NCI-H69 (cell line): ENCODE measurements at regions not wholly inside any gene's neighbourhood (a gene's known extent, or its start where the extent isn't known, plus 50 kb on each side); places are given as distances from the start of the nearest gene placed in this dataset.

Experiments
- DNase-seq: peaks from one replicate; lab custom pipeline; 2025; lab: John Stamatoyannopoulos, UW

- no peak for DNase-seq
Measured at GRCh38 chr6:105850261-105851112, 235.6 kb upstream of the PRDM1 start.

GRCh38 chr6:105849746-105850145, 236.4 kb upstream of the PRDM1 start:
- DNase-seq, result no peak

GRCh38 chr6:105847433-105847832, 238.7 kb upstream of the PRDM1 start:
- no peak for DNase-seq

GRCh38 chr6:105844275-105844883, 241.8 kb upstream of the PRDM1 start:
- DNase-seq, result no peak

- DNase-seq, result no peak
Measured at GRCh38 chr6:105839266-105839665, 246.9 kb upstream of the PRDM1 start.

GRCh38 chr6:105838171-105838570, 248.0 kb upstream of the PRDM1 start:
- no peak for DNase-seq

GRCh38 chr6:105836889-105837288, 249.2 kb upstream of the PRDM1 start:
- DNase-seq, result no peak

- no peak for DNase-seq
Measured at GRCh38 chr6:105836379-105836778, 249.8 kb upstream of the PRDM1 start.

- peak; percentile 44 for DNase-seq
Measured at GRCh38 chr6:105835373-105835772, 250.8 kb upstream of the PRDM1 start.

- no peak for DNase-seq
Measured at GRCh38 chr6:105833959-105834947, 251.9 kb upstream of the PRDM1 start.

- DNase-seq, result peak; percentile 24
Measured at GRCh38 chr6:105832313-105832761, 253.8 kb upstream of the PRDM1 start.

- no peak for DNase-seq
Measured at GRCh38 chr6:105831311-105832097, 254.6 kb upstream of the PRDM1 start.

GRCh38 chr6:105825210-105825609, 260.9 kb upstream of the PRDM1 start:
- DNase-seq, result no peak

- DNase-seq, result no peak
Measured at GRCh38 chr6:105824732-105825131, 261.4 kb upstream of the PRDM1 start.

- no peak for DNase-seq
Measured at GRCh38 chr6:105821777-105822176, 264.4 kb upstream of the PRDM1 start.

GRCh38 chr6:105821027-105821426, 265.1 kb upstream of the PRDM1 start:
- no peak for DNase-seq

- DNase-seq, result no peak
Measured at GRCh38 chr6:105819745-105820144, 266.4 kb upstream of the PRDM1 start.

GRCh38 chr6:105818505-105818904, 267.6 kb upstream of the PRDM1 start:
- DNase-seq, result no peak

- no peak for DNase-seq
Measured at GRCh38 chr6:105817961-105818360, 268.2 kb upstream of the PRDM1 start.

- no peak for DNase-seq
Measured at GRCh38 chr6:105817370-105817769, 268.8 kb upstream of the PRDM1 start.

GRCh38 chr6:105816847-105817246, 269.3 kb upstream of the PRDM1 start:
- no peak for DNase-seq
